Erythroblast (primary cell): ENCODE measurements at regions not wholly inside any gene's neighbourhood (a gene's known extent, or its start where the extent isn't known, plus 50 kb on each side); places are given as distances from the start of the nearest gene placed in this dataset.

Experiments
- GATA1 ChIP-seq: IDR thresholded peaks from 2 replicates; pipeline ENCODE4 v1.6.1; 2011; ENCODE audit warnings: low read depth, mild to moderate bottlenecking, control low read depth, low read length, moderate library complexity
- POLR2A ChIP-seq: IDR thresholded peaks from 2 replicates; pipeline ENCODE4 v1.6.1; 2011; ENCODE audit warnings: mild to moderate bottlenecking, low read length

DNA sequence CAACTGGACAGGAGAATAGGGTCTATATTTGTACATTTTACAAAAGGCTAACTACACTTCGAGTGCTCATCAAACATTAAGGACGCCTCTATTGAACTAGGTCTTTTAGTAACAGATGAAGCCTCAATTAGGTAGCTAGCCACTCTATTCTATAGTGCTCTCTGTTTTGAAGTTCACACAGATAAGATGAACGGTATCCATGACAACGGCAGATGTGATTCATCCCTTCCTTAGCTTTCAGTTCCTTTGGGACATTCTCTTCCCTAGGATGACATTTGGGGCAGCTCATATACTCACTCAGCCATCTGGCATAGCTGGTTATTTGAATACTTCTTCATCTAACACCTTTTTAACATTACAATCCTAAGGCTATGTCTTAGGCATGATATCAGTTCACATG is 62.4 kb upstream of the WDFY3 start:
- no peak for TF ChIP-seq POLR2A
- TF ChIP-seq GATA1, result no peak
